Erythroblast (primary cell): ENCODE measurements at regions not wholly inside any gene's neighbourhood (a gene's known extent, or its start where the extent isn't known, plus 50 kb on each side); places are given as distances from the start of the nearest gene placed in this dataset.

Source experiments
- GATA1 ChIP-seq: IDR thresholded peaks from 2 replicates; pipeline ENCODE4 v1.6.1; 2011; ENCODE audit warnings: low read depth, mild to moderate bottlenecking, control low read depth, low read length, moderate library complexity
- POLR2A ChIP-seq: IDR thresholded peaks from 2 replicates; pipeline ENCODE4 v1.6.1; 2011; ENCODE audit warnings: mild to moderate bottlenecking, low read length

DNA sequence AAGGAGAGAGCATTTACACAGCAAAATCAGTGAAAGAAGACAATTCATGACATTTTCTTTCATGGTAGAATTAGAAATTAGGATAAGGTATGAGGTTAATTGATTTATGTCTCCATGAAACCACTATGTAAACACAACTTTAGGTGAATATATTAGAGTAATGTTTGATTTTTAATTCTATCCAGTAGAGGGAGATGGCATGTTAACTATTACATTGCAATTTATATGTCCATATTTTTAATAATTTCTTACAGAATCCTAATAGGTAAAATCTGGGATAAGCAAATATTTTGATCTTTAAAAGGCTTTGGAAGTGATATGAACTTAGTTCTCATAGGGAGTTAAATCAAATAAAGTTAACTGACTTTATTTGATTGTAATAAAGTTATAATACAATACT lies 373.4 kb upstream of the PDE3A start:
- TF ChIP-seq POLR2A (no peak), GATA1 (no peak)
